Stomach (tissue), 8 donors: ENCODE measurements at regions not wholly inside any gene's neighbourhood (a gene's known extent, or its start where the extent isn't known, plus 50 kb on each side); places are given as distances from the start of the nearest gene placed in this dataset.

Source experiments
- DNase-seq, 2 donors: peaks; one replicate each; pipeline versions ENCODE4 v3.0.0 to v3.0.0-alpha.2; 2013 to 2019
- H3K27ac ChIP-seq, 5 donors: fragments of 200-600 bp in 4 of 5; sonication (generic) in 4 of 5; one replicate each; pipeline ENCODE4 v1.5.1; 2013 to 2019; ENCODE audit warnings: mild to moderate bottlenecking in 1 of 5, moderate library complexity in 1 of 5
- H3K27me3 ChIP-seq, 3 donors: fragments of 200-600 bp; sonication (generic); one replicate each; pipeline ENCODE4 v1.5.1; 2017 to 2019; ENCODE audit warnings: mixed run types in 1 of 3
- H3K36me3 ChIP-seq, 4 donors: fragments of 200-600 bp; sonication (generic); 1 replicate in 3 of 4; 2 replicates in 1 of 4; pipeline ENCODE4 v1.5.1; 2016 to 2019
- H3K4me1 ChIP-seq, 4 donors: fragments of 200-600 bp; sonication (generic); one replicate each; pipeline ENCODE4 v1.5.1; 2016 to 2019
- H3K4me3 ChIP-seq, 4 donors: fragments of 200-600 bp; sonication (generic) in 3 of 4; one replicate each; pipeline ENCODE4 v1.5.1; 2016 to 2019; ENCODE audit warnings: mild to moderate bottlenecking in 1 of 4
- H3K9me3 ChIP-seq, 4 donors: fragments of 200-600 bp; sonication (generic); one replicate each; pipeline ENCODE4 v1.5.1; 2016 to 2019
- CTCF ChIP-seq, 7 experiments: fragments of 450-650 bp in 4 of 7; fragments of 200-600 bp in 3 of 7; sonication (generic) in 3 of 7; IDR thresholded peaks; one replicate each; pipeline ENCODE4 v1.5.1; 2016 to 2019; ENCODE audit warnings: antibody characterized with exemption in 7 of 7, control low read depth in 2 of 7, mild to moderate bottlenecking in 1 of 7
- EP300 ChIP-seq: sonication (generic); formaldehyde crosslinking; IDR thresholded peaks from one replicate; pipeline ENCODE4 v1.6.1; 2017; ENCODE audit warnings: antibody characterized with exemption
- POLR2A ChIP-seq, 4 donors: fragments of 450-650 bp; IDR thresholded peaks; one replicate each; pipeline ENCODE4 v1.6.1; 2016; ENCODE audit warnings: antibody characterized with exemption in 4 of 4, control low read depth in 2 of 4, mild to moderate bottlenecking in 1 of 4, moderate library complexity in 1 of 4
- POLR2AphosphoS5 ChIP-seq, 3 donors: sonication (generic); formaldehyde crosslinking; IDR thresholded peaks; one replicate each; pipeline ENCODE4 v1.6.1; 2016; ENCODE audit warnings: antibody characterized with exemption in 3 of 3
- WGBS, 5 donors: extraction: QIAGEN DNeasy Blood & Tissue Kit in 3 of 5; methylation state at CpG; one replicate each; pipeline versions ENCODE4 v1.1.5 to v1.1.7; 2013 to 2018; 5-methylcytosine and 5-hydroxymethylcytosine counted together
- intact Hi-C: fragments of 100-400 bp; cut with DNase I; formaldehyde crosslinking; loops from one replicate; pipeline ENCODE4 v1.15.1; 2023; ENCODE audit warnings: low total_unique reads
- donor health status: healthy with polysubstance abuse.
- donor health status: Bipolar disorder and iron deficiency.
- donor health status: healthy.

GRCh38 chr5:154618696-154619095, 136.5 kb upstream of the LARP1 start:
- H3K9me3 ChIP-seq = no peaks in the 10 kb centered on the region
- no peak overlapping the region for H3K4me3 ChIP-seq
- intact Hi-C loops = no loop called here
- no peaks in the 10 kb centered on the region for H3K36me3 ChIP-seq
- no peak overlapping the region for H3K27ac ChIP-seq
- H3K4me1 ChIP-seq = no peaks in the 10 kb centered on the region
- peaks cover 0 to 18% (median 6%) of the 10 kb centered on the region in 3 donors for H3K27me3 ChIP-seq
- no peak for DNase-seq
- TF ChIP-seq CTCF (IDR thresholded peaks at IDR 0.05) (no peak), EP300 (no peak), POLR2AphosphoS5 (IDR thresholded peaks at IDR 0.05) (no peak), POLR2A (IDR thresholded peaks at IDR 0.05) (no peak)

GRCh38 chr5:154614595-154614994, 136.6 kb upstream of the HAND1 start:
- H3K4me1 ChIP-seq = peaks cover 13 to 18% (median 14%) of the 10 kb centered on the region in 4 donors
- no peak overlapping the region for H3K27ac ChIP-seq
- peaks cover 0 to 59% (median 35%) of the 10 kb centered on the region in 3 donors for H3K27me3 ChIP-seq
- intact Hi-C loops = no loop called here
- 83 to 89% (median 88%) methylated on average over 2 of the region's 2 CpGs for WGBS, 5 donors
- H3K36me3 ChIP-seq = no peaks in the 10 kb centered on the region
- no peaks in the 10 kb centered on the region for H3K9me3 ChIP-seq
- H3K4me3 ChIP-seq = no peak overlapping the region
- DNase-seq = no peak
- TF ChIP-seq CTCF (IDR thresholded peaks at IDR 0.05) (no peak), POLR2A (IDR thresholded peaks at IDR 0.05) (no peak), EP300 (no peak), POLR2AphosphoS5 (IDR thresholded peaks at IDR 0.05) (no peak)

- WGBS, 5 donors = 75 to 84% (median 76%) methylated on average over 1 of the region's 1 CpG
- TF ChIP-seq POLR2A (IDR thresholded peaks at IDR 0.05) (no peak), EP300 (no peak), CTCF (IDR thresholded peaks at IDR 0.05) (no peak), POLR2AphosphoS5 (IDR thresholded peaks at IDR 0.05) (no peak)
- Histone ChIP-seq H3K36me3 (no peaks in the 10 kb centered on the region), H3K4me3 (no peak overlapping the region), H3K9me3 (no peaks in the 10 kb centered on the region), H3K27ac (no peak overlapping the region), H3K4me1 (peaks cover 13 to 18% (median 14%) of the 10 kb centered on the region in 4 donors), H3K27me3 (peaks cover 0 to 64% (median 39%) of the 10 kb centered on the region in 3 donors)
- no peak for DNase-seq
- intact Hi-C loops = no loop called here
Measured at GRCh38 chr5:154614125-154614524, 136.1 kb upstream of the HAND1 start.

- Histone ChIP-seq H3K4me1 (peaks cover 13 to 18% (median 14%) of the 10 kb centered on the region in 4 donors), H3K27ac (no peak overlapping the region), H3K36me3 (no peaks in the 10 kb centered on the region), H3K4me3 (no peak overlapping the region), H3K27me3 (peaks cover 0 to 75% (median 44%) of the 10 kb centered on the region in 3 donors), H3K9me3 (no peaks in the 10 kb centered on the region)
- intact Hi-C loops = no loop called here
- no peak for DNase-seq
- TF ChIP-seq CTCF (IDR thresholded peaks at IDR 0.05) = no peak
- TF ChIP-seq EP300 = no peak
- no peak for TF ChIP-seq POLR2AphosphoS5 (IDR thresholded peaks at IDR 0.05)
- TF ChIP-seq POLR2A (IDR thresholded peaks at IDR 0.05) = no peak
- WGBS, 5 donors = 69 to 81% (median 76%) methylated on average over 5 of the region's 5 CpGs
Measured at GRCh38 chr5:154612666-154613065, 134.6 kb upstream of the HAND1 start.
